Esophagus squamous epithelium (tissue), 4 donors: ENCODE measurements at regions not wholly inside any gene's neighbourhood (a gene's known extent, or its start where the extent isn't known, plus 50 kb on each side); places are given as distances from the start of the nearest gene placed in this dataset.

Experiments used
- CTCF ChIP-seq, 6 experiments: fragments of 450-650 bp in 4 of 6; fragments of 200-600 bp in 2 of 6; sonication (generic) in 2 of 6; IDR thresholded peaks; one replicate each; pipeline ENCODE4 v1.5.1; 2016 to 2019; ENCODE audit warnings: antibody characterized with exemption in 6 of 6, mild to moderate bottlenecking in 4 of 6, moderate library complexity in 4 of 6
- POLR2A ChIP-seq, 4 donors: fragments of 450-650 bp; IDR thresholded peaks; one replicate each; pipeline ENCODE4 v1.6.1; 2017; ENCODE audit warnings: antibody characterized with exemption in 4 of 4, mild to moderate bottlenecking in 4 of 4, moderate library complexity in 3 of 4

DNA sequence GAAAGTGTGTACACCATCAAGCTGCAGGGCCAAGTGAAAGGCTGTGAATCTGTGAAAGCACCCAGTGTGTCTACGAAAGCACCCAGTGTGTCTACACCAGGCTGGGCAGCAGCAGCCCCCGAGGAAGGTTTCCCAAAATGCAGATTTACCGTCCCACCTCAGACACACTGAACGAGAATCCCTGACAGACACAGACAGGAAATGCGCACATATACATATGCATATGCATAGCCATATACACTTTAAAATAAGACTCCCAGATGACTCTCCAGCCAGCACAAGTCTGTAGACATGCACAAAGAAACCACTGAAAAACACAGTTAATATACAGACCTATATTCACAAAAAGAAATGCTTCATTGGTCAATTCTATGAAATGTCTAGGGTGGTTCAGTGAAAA, 155.5 kb upstream of the OPCML start:
- TF ChIP-seq CTCF (IDR thresholded peaks at IDR 0.05) = no peak
- TF ChIP-seq POLR2A (IDR thresholded peaks at IDR 0.05) = no peak
